ENCODE measurements at regions not wholly inside any gene's neighbourhood (a gene's known extent, or its start where the extent isn't known, plus 50 kb on each side); places are given as distances from the start of the nearest gene placed in this dataset.
A peak's percentile ranks its signal among the peaks of the same experiment; 100 is the strongest.
"Not testable (repeated sequence)": the region's sequence is repeated elsewhere in the genome, so short reads cannot be mapped to it uniquely, and the experiment has no call there.

DNA sequence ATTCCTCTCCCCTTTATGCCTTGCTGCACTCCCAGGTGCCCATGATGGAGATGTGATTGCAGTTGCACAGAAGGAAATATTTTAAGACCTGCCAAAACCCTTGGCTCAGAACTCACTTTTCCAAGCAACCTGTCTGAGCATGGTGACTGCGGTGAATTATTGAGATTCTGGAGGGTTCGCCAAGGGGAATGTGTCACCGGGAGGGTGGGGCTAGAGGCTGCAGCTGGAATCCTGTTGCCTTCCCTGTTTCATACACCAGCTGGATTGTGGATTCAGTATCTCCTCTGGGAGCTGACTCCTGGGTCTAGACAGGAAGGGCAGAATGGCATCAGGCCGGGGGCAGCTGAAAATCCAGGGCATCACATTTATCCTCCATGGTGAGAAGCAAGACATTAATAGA, 527.2 kb downstream of the TMEM114 start:
- DNase-seq, result no peak

GRCh38 chr16:8062677-8063076, 527.6 kb downstream of the TMEM114 start:
- DNase-seq, result no peak

DNA sequence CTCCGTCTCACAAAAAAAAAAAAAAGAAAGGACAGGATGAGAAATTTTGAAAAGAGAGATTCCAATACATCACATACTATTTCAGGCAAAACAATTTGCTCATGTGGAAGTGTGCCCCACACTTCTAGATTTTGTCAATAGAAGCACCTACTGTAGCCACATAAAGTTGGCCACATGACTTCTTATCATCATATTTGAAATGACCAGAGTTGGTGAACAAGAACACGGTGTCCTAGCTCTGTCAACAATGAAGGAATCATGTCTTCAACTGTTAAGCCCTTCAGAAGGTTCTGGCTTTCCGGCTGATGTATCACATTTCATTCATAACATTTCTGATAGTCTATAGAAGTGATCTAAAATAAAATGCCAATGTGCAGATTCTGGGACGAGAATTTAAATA, 534.5 kb downstream of the TMEM114 start:
- DNase-seq, result no peak

- no peak for DNase-seq
These were observed 536.9 kb downstream of the TMEM114 start for GRCh38 chr16:8053437-8053836.

GRCh38 chr16:8048433-8048832, 541.9 kb downstream of the TMEM114 start:
- no peak for DNase-seq

GRCh38 chr16:8047736-8048135, 542.6 kb downstream of the TMEM114 start:
- DNase-seq, result peak in 15 of 51 donors; percentile 1 to 70 (median 24)

DNA sequence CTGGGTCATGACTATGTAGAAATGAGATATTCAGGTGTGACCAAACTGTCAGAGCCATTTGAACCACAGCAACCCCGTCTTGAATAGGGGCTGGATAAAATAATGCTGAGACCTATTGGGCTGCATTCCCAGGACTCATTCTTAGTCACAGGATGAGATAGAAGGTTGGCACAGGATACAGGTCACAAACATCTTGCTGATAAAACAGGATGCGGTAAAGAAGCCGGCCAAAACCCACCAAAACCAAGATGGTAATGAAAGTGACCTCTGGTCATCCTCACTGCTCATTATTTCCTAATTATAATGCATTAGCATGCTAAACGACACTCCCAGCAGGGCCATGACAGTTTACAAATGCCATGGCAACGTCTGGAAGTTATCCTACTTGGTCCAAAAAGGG, 545.5 kb downstream of the TMEM114 start:
- no peak for DNase-seq

DNA sequence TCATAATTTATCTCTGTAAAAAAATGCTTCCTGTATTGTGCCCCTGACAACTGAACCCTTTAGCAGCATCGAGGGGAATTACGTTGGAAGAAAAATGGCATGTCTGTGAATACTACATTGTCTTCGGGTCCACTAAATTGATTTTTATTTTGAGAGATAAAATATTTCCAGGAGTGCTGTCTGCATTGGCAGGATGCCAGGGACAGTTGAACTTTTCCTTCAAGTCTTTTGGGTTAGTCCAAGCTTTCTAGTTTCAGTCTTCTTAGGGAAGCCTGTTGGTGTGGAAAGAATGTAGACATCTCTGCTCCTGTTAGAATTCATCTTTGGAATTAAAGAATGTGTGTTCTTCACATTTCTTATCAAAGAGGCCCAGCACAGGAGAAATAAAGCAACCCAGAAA, 557.9 kb downstream of the TMEM114 start:
- DNase-seq, result no peak

- DNase-seq, result not testable (repeated sequence)
These were observed 560.3 kb downstream of the TMEM114 start for GRCh38 chr16:8030004-8030403.

DNA sequence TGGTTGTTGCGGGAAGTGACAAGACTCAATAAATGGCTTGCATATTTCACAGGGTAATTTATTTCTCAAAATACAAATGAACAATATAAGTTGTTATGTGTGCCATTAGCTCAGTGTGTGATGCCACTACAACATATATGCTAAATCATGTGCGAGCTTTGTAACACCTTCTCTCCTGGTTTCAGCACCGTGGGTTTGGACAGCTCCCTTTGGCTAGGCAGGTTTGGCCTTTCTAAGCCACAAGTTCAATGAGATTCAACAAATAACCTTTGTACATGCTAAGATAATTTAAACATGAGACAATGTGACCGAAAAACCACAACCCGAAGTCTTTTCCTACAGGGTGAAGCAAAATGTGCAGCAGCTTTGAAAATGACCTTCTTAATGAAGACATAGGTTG, 563.9 kb downstream of the TMEM114 start:
- DNase-seq, result no peak

DNA sequence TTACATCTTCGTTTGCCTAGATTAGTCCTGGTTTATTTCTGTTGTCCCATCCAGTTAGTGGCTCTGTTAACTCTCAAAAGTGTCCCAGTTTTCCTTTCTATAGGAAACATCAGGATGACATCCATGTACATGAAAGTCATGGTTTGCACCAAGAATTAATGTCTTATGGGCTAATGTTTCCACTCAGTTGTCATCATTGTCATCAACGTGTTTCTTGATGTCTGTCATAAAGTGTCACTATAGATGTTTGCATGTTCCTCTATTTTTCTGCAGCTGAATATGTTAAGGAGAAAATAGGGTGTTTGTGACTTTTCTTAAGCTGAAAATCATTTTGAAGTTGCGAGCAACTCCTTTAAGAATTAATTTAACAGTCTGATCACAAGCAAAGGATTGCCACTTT, 567.0 kb downstream of the TMEM114 start:
- no peak for DNase-seq

DNA sequence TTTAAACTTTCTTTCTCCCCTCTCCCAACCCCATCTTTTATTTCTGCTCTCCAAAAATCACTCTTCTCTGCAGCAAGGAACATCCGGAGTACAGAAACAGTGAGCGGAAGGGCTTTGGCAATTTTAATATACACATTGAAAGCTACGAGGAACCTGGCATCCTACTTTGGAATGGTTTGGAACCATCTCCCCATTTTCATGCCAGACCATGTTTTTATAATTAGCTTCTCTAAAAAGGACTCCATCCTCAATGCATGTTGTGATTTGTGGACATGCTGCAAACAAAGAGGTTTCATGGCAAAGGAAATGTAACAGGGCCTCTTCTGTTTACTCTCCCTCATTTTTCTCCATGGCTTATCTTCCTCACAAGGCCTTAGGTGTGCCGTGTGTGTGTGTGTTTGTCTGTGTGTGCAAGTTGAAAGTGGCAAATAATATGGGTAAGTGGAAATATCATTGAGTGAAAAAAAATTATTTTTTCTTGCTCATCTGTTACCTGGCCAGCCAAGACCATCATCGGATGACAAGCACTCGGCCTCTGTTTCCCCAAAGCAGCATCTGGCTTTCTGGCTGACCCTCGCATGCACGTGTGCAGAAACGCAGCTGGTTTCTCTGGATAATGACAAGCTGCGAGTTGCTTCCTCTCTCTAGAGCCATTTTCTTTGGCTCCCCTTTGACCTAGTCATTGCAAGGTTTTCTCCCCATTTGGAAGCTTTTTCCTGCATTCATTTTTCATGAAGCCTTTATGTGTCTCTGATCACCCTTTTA, 585.0 kb downstream of the TMEM114 start:
- DNase-seq, result no peak

DNA sequence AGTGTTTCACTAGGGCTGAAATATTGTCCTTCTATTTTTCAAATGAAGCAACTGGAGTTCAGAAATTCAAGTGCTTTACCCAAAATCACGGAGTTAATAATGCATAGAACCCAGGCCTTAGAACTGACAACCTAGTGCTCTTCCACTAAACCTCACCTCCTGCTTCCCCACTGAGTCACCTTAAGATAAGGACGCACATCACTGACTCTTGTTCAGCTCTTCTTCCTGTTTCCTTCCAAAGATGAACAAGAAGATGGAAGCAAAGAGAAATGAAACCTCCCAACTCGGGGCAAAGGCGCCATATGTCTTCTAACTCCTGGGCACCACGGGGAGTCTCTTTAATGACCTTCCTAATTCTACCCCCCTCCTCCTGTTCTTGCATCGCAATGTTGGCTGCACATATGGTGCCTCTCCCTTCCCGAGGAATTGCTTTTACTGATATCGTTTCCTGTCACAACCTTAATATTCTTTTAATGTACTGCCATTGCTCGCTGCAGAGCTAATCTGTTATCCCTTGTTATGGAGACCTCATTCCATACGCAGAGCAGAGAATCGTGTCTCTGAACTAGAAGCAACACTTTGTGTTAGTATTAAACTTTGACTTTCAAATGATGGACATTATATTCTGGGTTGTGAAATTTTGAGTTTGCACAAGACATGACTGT, 591.4 kb downstream of the TMEM114 start:
- DNase-seq, result no peak

- DNase-seq, result no peak
These were observed 592.3 kb downstream of the TMEM114 start for GRCh38 chr16:7997966-7998365.

GRCh38 chr16:7992616-7993015, 597.7 kb downstream of the TMEM114 start:
- DNase-seq, result no peak

DNA sequence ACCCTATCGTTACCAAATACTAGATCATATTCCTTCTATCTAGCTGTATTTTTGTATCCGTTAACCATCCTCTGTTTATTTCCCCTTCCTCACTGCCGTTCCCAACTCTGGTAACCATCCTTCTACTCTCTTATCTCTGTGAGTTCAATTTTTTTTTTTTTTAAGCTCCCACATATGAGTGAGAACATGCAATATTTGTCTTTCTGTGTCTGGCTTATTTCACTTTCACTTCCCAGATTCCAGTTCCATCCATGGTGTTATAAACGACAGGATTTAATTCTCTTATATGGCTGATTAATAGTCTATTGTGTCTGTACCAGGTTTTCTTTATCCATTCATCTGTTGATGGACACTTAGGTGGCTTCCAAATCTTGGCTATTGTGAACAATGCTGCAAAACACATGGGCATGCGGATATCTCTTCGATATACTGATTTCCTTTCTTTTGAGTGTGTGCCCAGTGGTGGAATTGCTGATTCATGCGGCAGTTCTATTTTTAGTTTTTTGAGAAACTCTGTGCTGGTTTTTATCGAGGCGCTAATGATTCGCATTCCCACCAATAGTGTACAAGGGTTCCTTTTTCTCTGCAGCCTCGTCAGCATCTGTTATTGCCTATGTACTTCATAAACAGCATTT, 599.6 kb downstream of the TMEM114 start:
- DNase-seq, result no peak

- DNase-seq, result no peak
These were observed 606.6 kb downstream of the TMEM114 start for GRCh38 chr16:7983676-7984075.

GRCh38 chr16:7980133-7980483, 610.2 kb downstream of the TMEM114 start:
- DNase-seq, result no peak

GRCh38 chr16:7979448-7980132, 610.7 kb downstream of the TMEM114 start:
- DNase-seq, result no peak

GRCh38 chr16:7976563-7976962, 613.7 kb downstream of the TMEM114 start:
- no peak for DNase-seq

- no peak for DNase-seq
These were observed 614.2 kb downstream of the TMEM114 start for GRCh38 chr16:7976125-7976524.

DNA sequence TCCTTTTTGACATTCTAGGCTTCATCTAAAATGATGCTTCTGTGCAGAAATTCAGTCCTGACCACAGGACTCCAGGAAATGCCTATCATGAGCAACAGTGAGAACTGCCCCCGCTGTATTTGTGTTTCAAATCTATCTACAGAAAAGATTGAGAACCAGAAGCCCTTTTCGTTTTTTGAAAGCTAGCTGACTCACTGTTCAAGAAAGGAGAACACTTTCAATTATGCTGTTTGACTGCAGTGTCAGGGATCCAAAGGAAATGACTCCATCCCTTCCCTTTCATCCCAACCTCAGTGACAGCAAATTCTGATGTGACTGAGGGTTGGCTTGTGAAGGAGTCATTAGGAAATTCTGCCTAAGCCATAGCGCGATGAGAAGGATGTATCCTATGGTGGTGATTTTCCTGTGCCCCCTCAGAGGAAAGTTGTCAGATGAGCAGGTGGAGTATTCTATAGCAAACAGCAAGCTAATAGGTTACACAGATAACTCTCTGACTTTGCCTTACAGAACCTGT, 622.3 kb downstream of the TMEM114 start:
- no peak for DNase-seq

Data from hypothalamus (tissue), 51 donors.